ENCODE measurements at regions not wholly inside any gene's neighbourhood (a gene's known extent, or its start where the extent isn't known, plus 50 kb on each side); places are given as distances from the start of the nearest gene placed in this dataset.
"Not testable (repeated sequence)": the region's sequence is repeated elsewhere in the genome, so short reads cannot be mapped to it uniquely, and the experiment has no call there.

DNA sequence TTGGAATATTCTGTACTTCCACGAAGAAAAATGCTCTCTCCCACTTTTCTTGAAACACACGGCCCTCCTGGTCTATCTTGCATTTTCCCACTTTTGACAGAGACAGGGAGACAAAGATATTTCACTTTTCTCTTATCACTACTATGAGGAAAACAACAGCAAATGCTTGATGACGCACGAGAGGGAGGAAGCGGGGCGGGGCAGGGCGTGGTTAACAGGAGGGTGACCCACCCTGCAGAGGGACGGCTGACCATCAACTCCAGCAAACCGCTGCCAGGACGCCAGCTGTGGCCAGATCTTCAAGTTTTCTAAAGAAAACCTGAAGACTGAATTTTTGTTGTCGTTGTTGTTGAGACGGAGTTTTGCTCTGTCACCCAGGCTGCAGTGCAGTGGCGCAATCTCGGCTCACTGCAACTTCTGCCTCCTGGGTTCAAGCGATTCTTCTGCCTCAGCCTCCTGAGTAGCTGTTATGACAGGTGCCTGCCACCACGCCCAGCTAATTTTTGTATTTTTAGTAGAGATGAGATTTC is 63.8 kb downstream of the NSUN5 start:
- 67% methylated on average over 6 of the region's 16 CpGs for WGBS (ENCODE audit: insufficient coverage, low coverage, low lambda C conversion rate, missing lambda C conversion rate)
- H3K4me3 ChIP-seq; H3K9me3 ChIP-seq; H3K27me3 ChIP-seq; ATAC-seq; H3K4me1 ChIP-seq; DNase-seq; H3K27ac ChIP-seq; H3K36me3 ChIP-seq; intact Hi-C loops (cut with DNase I): not testable (repeated sequence)

GRCh38 chr7:73234994-73235717 is 73.5 kb downstream of the NSUN5 start:
- ATAC-seq (peak; percentile 95 to 98 (median 97)), DNase-seq (peak; percentile 93 to 95 (median 94))
- H3K36me3 ChIP-seq; H3K27ac ChIP-seq; H3K9me3 ChIP-seq; H3K4me1 ChIP-seq; intact Hi-C loops (cut with DNase I); H3K27me3 ChIP-seq; H3K4me3 ChIP-seq: not testable (repeated sequence)
- no CpG with 5 or more reads among the region's 72 CpGs for WGBS (ENCODE audit: insufficient coverage, low coverage, low lambda C conversion rate, missing lambda C conversion rate)

DNA sequence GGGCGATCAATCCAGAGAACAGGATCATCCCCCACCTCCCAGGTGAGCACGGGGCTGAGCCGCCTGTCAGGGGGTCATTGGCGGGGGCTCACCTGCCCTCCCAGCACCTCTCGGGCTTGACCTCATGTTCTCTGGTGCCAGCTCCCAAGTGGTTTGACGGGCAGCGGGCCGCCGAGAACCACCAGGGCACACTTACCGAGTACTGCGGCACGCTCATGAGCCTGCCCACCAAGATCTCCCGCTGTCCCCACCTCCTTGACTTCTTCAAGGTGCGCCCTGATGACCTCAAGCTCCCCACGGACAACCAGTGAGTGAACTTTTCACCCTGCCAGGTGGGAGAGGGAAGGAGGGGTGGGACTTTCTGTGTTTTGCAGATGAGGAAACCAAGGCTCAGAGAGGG is 82.9 kb downstream of the NSUN5 start:
- H3K27me3 ChIP-seq; H3K27ac ChIP-seq; H3K36me3 ChIP-seq; intact Hi-C loops (cut with DNase I); H3K4me1 ChIP-seq; H3K9me3 ChIP-seq; H3K4me3 ChIP-seq: not testable (repeated sequence)
- 67% methylated on average over 5 of the region's 15 CpGs for WGBS (ENCODE audit: insufficient coverage, low coverage, low lambda C conversion rate, missing lambda C conversion rate)
- ATAC-seq (peak in 1 of 4 donors; percentile 9), DNase-seq (peak in 1 of 3 donors; percentile 34)

GRCh38 chr7:73221724-73222123 is 86.9 kb downstream of the NSUN5 start:
- H3K36me3 ChIP-seq; H3K27ac ChIP-seq; H3K4me3 ChIP-seq; H3K27me3 ChIP-seq; H3K9me3 ChIP-seq; DNase-seq; intact Hi-C loops (cut with DNase I); H3K4me1 ChIP-seq: not testable (repeated sequence)
- no CpG with 5 or more reads among the region's 6 CpGs for WGBS (ENCODE audit: insufficient coverage, low coverage, low lambda C conversion rate, missing lambda C conversion rate)
- ATAC-seq: peak in 1 of 4 donors; percentile 26

- H3K4me1 ChIP-seq; H3K27ac ChIP-seq; H3K27me3 ChIP-seq; intact Hi-C loops (cut with DNase I); H3K9me3 ChIP-seq; DNase-seq; H3K36me3 ChIP-seq; H3K4me3 ChIP-seq: not testable (repeated sequence)
- WGBS (ENCODE audit: insufficient coverage, low coverage, low lambda C conversion rate, missing lambda C conversion rate): no CpG with 5 or more reads among the region's 6 CpGs
- ATAC-seq: peak; percentile 20 to 40 (median 28)
These were observed 87.8 kb downstream of the NSUN5 start for GRCh38 chr7:73220766-73221370.

DNA sequence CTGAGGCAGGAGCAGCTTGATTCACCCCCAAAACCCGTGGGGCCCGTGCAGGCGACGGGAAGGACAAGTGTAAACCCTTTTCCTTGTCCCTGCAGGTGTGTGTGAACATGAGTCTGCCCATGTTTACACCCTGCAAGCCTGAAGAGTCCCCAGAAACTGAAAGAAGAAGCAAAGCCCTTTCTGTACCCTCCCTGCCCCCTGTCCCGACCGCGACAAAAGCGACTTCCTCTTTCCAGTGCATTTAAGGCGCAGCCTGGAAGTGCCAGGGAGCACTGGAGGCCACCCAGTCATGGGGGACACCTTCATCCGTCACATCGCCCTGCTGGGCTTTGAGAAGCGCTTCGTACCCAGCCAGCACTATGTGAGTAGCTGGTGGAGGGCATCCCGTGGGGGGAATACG is 88.3 kb downstream of the NSUN5 start:
- H3K4me3 ChIP-seq; H3K27ac ChIP-seq; H3K9me3 ChIP-seq; DNase-seq; H3K36me3 ChIP-seq; H3K4me1 ChIP-seq; H3K27me3 ChIP-seq; intact Hi-C loops (cut with DNase I): not testable (repeated sequence)
- no CpG with 5 or more reads among the region's 15 CpGs for WGBS (ENCODE audit: insufficient coverage, low coverage, low lambda C conversion rate, missing lambda C conversion rate)
- ATAC-seq: peak; percentile 64 to 75 (median 69)

DNA sequence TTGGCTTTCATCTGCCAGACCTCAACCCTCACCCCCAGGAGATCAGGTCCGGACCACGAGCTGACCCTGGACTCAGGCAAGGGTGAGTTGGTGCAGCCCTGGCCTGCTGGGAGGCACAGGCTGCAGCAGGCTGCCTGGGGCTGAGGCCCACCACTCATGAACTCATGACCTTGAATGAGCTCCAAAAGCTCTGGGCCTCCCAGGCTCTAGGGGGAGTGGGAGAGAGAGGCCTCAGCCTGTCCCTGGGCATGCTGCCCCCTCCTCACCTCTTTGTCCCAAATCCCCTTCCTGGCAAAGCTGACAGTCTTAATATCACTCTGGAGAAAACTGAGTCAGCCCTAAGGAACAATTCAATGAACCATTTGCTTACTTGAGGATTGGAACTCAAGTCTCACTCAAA is 89.8 kb downstream of the NSUN5 start:
- no CpG with 5 or more reads among the region's 2 CpGs for WGBS (ENCODE audit: insufficient coverage, low coverage, low lambda C conversion rate, missing lambda C conversion rate)
- H3K36me3 ChIP-seq; ATAC-seq; H3K4me1 ChIP-seq; H3K9me3 ChIP-seq; H3K27ac ChIP-seq; intact Hi-C loops (cut with DNase I); DNase-seq; H3K4me3 ChIP-seq; H3K27me3 ChIP-seq: not testable (repeated sequence)

DNA sequence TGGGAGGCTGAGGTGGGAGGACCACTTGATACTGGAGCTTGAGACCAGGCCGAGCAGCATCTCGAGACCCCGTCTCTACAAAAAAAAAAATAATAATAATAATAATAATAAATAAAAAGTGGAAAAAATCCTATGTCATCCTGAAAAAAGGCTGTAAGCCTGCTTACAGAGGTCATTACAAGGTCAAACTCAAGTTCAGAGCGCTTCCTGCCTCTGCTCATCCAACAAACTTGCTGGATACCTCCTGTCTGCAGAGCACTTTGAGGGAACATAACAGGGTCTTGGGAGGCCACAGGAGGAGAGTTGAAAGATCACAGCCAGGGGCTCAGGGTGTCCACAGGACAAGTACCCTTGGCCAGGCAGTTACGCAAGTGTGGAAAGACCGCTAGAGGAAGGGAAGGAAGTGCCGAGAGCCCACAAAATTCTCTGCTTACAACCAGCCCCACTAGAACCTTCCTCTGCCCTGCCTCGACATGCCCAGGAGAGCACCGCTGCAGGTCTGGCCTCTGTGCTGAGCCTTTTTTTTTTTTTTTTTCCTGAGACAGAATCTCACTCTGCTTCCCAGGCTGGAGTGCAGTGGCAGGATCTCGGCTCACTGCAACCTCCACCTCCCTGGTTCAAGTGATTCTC is 92.5 kb downstream of the NSUN5 start:
- H3K9me3 ChIP-seq; H3K36me3 ChIP-seq; DNase-seq; H3K4me1 ChIP-seq; H3K27me3 ChIP-seq; intact Hi-C loops (cut with DNase I); H3K4me3 ChIP-seq; H3K27ac ChIP-seq: not testable (repeated sequence)
- peak; percentile 21 to 44 (median 28) for ATAC-seq
- WGBS (ENCODE audit: insufficient coverage, low coverage, low lambda C conversion rate, missing lambda C conversion rate): 70% methylated on average over 4 of the region's 10 CpGs

DNA sequence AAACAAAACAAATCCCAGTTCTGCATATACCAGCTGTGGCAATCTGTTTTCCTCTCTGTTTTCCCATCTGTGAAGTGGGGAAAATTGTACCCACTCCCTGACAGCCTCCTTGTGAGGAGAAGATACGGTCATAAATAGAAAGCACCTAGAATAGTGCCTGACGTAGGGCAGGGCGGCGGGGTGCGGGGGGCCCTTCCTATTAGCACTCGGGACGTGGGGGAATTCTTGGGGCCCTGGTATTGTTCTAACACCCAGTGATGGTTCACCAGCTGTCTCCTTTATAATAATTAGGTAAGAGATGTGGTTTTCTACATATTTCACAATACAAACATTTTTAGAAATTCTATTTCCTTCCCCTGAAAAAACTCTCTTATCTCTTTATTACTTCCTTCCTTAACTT is 93.4 kb downstream of the NSUN5 start:
- peak in 3 of 4 donors; percentile 9 to 30 (median 21) for ATAC-seq
- no CpG with 5 or more reads among the region's 7 CpGs for WGBS (ENCODE audit: insufficient coverage, low coverage, low lambda C conversion rate, missing lambda C conversion rate)
- H3K4me1 ChIP-seq; DNase-seq; H3K27ac ChIP-seq; H3K4me3 ChIP-seq; H3K9me3 ChIP-seq; intact Hi-C loops (cut with DNase I); H3K27me3 ChIP-seq; H3K36me3 ChIP-seq: not testable (repeated sequence)

- H3K4me1 ChIP-seq; intact Hi-C loops (cut with DNase I); H3K36me3 ChIP-seq; H3K27ac ChIP-seq; H3K27me3 ChIP-seq; H3K4me3 ChIP-seq; H3K9me3 ChIP-seq: not testable (repeated sequence)
- 86% methylated on average over 1 of the region's 4 CpGs for WGBS (ENCODE audit: insufficient coverage, low coverage, low lambda C conversion rate, missing lambda C conversion rate)
- ATAC-seq: peak in 1 of 4 donors; percentile 54
- DNase-seq: peak; percentile 28 to 51 (median 49)
These were observed 94.2 kb downstream of the NSUN5 start for GRCh38 chr7:73214471-73214870.

DNA sequence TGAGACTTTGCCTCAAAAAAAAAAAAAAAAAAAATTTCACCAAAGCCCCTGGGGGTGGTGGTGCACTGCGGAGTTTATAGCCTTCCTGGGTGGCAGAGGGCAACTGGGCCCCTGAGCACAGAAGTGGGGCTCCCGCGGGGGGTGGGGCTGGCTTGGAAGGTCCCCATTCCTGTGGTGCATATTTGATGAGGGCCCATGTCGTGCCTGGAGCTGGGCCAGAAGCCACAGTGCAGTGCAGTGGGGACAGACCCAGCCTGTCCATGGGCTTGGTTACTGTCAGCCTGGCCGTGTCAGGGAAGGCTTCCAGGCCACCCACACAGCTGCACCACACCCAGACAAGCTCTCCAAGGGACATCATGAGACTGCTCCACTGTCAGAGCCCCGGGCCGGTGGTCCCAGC is 95.5 kb downstream of the NSUN5 start:
- H3K36me3 ChIP-seq; H3K27me3 ChIP-seq; H3K4me1 ChIP-seq; intact Hi-C loops (cut with DNase I); H3K27ac ChIP-seq; H3K4me3 ChIP-seq; H3K9me3 ChIP-seq: not testable (repeated sequence)
- peak in 2 of 3 donors; percentile 27 to 33 for DNase-seq
- peak; percentile 12 to 33 (median 23) for ATAC-seq
- 54% methylated on average over 4 of the region's 7 CpGs for WGBS (ENCODE audit: insufficient coverage, low coverage, low lambda C conversion rate, missing lambda C conversion rate)
